OCI-LY1 (cell line): ENCODE measurements at regions not wholly inside any gene's neighbourhood (a gene's known extent, or its start where the extent isn't known, plus 50 kb on each side); places are given as distances from the start of the nearest gene placed in this dataset.
A peak's percentile ranks its signal among the peaks of the same experiment; 100 is the strongest.

Experiments
- H2AFZ ChIP-seq: fragments of 200-600 bp; sonication (generic), shearing (Covaris generic); 2 replicates; pipeline ENCODE4 v1.6.0; 2014; ENCODE audit warnings: antibody characterized with exemption, mild to moderate bottlenecking, low read length
- H3F3A ChIP-seq: fragments of 200-600 bp; sonication (generic), shearing (Covaris generic); 2 replicates; pipeline ENCODE4 v1.6.0; 2014; ENCODE audit warnings: mild to moderate bottlenecking, antibody characterized with exemption, low read length, moderate library complexity; ENCODE audit not compliant: insufficient read depth
- H3K27ac ChIP-seq: fragments of 200-600 bp; sonication (generic); 2 replicates; pipeline ENCODE4 v1.5.1; 2014; ENCODE audit warnings: low read length, mixed run types, mild to moderate bottlenecking, low read depth; ENCODE audit not compliant: poor library complexity, severe bottlenecking
- H3K27me3 ChIP-seq: fragments of 200-600 bp; sonication (generic); 2 replicates; pipeline ENCODE4 v1.6.0; 2014; ENCODE audit warnings: antibody characterized with exemption, mild to moderate bottlenecking, low read length, moderate library complexity; ENCODE audit not compliant: insufficient read depth
- H3K36me3 ChIP-seq: fragments of 200-600 bp; sonication (generic); 2 replicates; pipeline ENCODE4 v1.6.1; 2014; ENCODE audit warnings: mild to moderate bottlenecking, antibody characterized with exemption, low read length, moderate library complexity, mixed read lengths; ENCODE audit not compliant: insufficient read depth
- H3K4me1 ChIP-seq: fragments of 200-600 bp; sonication (generic); 2 replicates; pipeline ENCODE4 v1.5.1; 2014; ENCODE audit warnings: mild to moderate bottlenecking, low read length, moderate library complexity; ENCODE audit not compliant: insufficient read depth, severe bottlenecking
- H3K4me2 ChIP-seq: fragments of 200-600 bp; sonication (generic), shearing (Covaris generic); 2 replicates; pipeline ENCODE4 v1.6.1; 2014; ENCODE audit warnings: low read length
- H3K4me3 ChIP-seq: fragments of 200-600 bp; sonication (generic); 2 replicates; pipeline ENCODE4 v1.5.1; 2014; ENCODE audit warnings: low read length, low read depth, mild to moderate bottlenecking, mixed read lengths; ENCODE audit not compliant: poor library complexity, severe bottlenecking
- H3K79me2 ChIP-seq: fragments of 200-600 bp; shearing (Covaris generic); 2 replicates; pipeline ENCODE4 v1.6.1; 2016; ENCODE audit warnings: mixed run types, low read length, mixed read lengths; ENCODE audit not compliant: insufficient read depth
- H3K9ac ChIP-seq: fragments of 200-600 bp; sonication (generic), shearing (Covaris generic); 2 replicates; pipeline ENCODE4 v1.6.1; 2014; ENCODE audit warnings: mild to moderate bottlenecking, low read length, mixed read lengths
- H3K9me2 ChIP-seq: fragments of 200-600 bp; sonication (generic), shearing (Covaris generic); 2 replicates; pipeline ENCODE4 v1.6.1; 2014; ENCODE audit warnings: low read depth, mild to moderate bottlenecking, low read length, mixed read lengths
- H3K9me3 ChIP-seq: fragments of 200-600 bp; shearing (Covaris generic); 2 replicates; pipeline ENCODE4 v1.6.1; 2014; ENCODE audit warnings: low read length, mixed read lengths
- H4K20me1 ChIP-seq: fragments of 200-600 bp; sonication (generic), shearing (Covaris generic); 2 replicates; pipeline ENCODE4 v1.6.0; 2016; ENCODE audit warnings: mild to moderate bottlenecking, low read length; ENCODE audit not compliant: insufficient read depth
- EZH2 ChIP-seq: fragments of 200-600 bp; sonication (generic), shearing (Covaris generic); IDR thresholded peaks from 2 replicates; pipeline ENCODE4 v1.8.0; 2017; ENCODE audit warnings: borderline replicate concordance, mixed run types, mild to moderate bottlenecking, antibody characterized with exemption, low read length, moderate library complexity, mixed read lengths
- TF ChIP-seq, protein P1 (sequence below): fragments of 200-600 bp; sonication (generic), shearing (Covaris generic); IDR thresholded peaks from 2 replicates; pipeline ENCODE4 v1.5.1; 2017; ENCODE audit warnings: mild to moderate bottlenecking, antibody characterized with exemption, low read length, moderate library complexity, mixed read lengths

DNA sequence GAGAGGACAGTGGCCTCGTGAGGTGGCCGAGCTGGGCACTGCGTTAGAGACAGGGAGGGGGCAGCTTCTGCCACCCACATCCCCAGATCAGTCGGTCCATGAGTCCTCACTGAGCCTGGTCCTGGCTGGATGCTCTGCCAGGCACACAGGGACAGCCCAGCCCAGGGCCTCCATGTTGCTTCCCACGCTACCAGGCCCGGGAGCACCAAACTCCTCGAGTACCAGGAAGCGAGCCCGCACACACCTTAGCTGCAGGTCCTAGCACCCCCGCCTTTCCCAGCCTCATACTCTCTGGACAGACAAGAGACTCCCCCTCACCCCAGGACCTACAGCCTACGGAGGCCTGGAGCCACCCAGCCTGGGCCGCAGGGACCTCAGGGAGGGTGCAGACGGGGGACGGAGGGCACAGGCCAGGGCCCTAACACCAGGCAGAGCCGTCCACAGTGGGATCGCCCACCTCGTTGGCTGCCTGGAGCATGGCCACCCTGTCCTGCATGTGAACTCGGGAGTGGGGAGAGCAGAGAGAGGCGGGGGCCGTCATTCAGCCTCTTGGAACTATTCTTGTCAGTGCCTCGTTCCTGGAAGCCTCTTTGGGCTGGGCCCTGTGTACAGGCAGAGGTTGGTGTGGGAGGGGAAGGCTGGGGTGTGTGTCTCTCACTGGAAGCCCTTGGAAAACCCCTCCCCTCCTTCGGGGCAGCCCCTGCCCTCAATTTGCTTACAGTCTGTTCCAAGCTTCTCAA, 90.9 kb upstream of the RUNX3 start:
- Histone ChIP-seq H3K4me3 (no peak overlapping the region), H3K36me3 (no peaks in the 10 kb centered on the region), H3K9me3 (no peaks in the 10 kb centered on the region), H4K20me1 (no peaks in the 10 kb centered on the region), H3F3A (no peaks in the 10 kb centered on the region), H3K4me1 (peaks cover 52% of the 10 kb centered on the region), H3K27me3 (no peaks in the 10 kb centered on the region), H3K27ac (peak overlapping the region; percentile 97), H3K79me2 (no peaks in the 10 kb centered on the region), H3K9ac (no peak overlapping the region; the same call in 1 of the 2 replicates), H3K4me2 (no peak overlapping the region; the same call in 1 of the 2 replicates), H3K9me2 (no peaks in the 10 kb centered on the region), H2AFZ (no peak overlapping the region)
- TF ChIP-seq, protein P1, sequence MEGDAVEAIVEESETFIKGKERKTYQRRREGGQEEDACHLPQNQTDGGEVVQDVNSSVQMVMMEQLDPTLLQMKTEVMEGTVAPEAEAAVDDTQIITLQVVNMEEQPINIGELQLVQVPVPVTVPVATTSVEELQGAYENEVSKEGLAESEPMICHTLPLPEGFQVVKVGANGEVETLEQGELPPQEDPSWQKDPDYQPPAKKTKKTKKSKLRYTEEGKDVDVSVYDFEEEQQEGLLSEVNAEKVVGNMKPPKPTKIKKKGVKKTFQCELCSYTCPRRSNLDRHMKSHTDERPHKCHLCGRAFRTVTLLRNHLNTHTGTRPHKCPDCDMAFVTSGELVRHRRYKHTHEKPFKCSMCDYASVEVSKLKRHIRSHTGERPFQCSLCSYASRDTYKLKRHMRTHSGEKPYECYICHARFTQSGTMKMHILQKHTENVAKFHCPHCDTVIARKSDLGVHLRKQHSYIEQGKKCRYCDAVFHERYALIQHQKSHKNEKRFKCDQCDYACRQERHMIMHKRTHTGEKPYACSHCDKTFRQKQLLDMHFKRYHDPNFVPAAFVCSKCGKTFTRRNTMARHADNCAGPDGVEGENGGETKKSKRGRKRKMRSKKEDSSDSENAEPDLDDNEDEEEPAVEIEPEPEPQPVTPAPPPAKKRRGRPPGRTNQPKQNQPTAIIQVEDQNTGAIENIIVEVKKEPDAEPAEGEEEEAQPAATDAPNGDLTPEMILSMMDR: no peak
- TF ChIP-seq EZH2: no peak

DNA sequence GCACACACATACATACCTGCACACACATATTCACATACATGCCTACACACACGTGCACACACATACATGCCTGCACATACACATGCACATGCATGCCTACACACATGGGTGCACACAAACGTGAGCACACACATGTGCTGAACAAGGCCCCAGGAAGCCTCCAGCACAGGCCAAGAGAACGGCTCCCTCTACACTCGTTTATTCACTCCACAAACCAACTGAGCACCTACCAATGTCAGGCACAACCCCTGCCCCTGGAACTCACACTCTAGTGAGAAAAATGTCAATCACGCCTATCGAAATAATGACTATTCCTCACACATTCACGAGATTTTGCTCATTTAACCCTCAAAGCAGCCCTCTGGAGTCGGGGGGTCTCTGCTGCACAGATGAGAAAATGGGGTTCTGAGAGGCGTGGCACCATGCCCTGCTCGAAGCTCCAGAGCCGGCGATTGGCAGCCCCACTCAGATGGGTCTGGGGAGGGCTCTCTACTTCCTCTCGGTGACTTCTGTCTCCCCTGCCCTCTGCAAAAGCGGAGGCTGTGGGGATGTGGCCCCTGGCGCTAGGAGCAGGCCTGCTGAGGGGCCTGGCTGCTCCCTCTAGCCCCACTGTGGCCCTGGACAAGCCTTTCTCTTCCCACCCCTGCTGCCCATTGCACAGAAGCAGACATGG, 90.2 kb upstream of the RUNX3 start:
- Histone ChIP-seq H3F3A (no peaks in the 10 kb centered on the region), H3K9ac (no peak overlapping the region; the same call in 1 of the 2 replicates), H4K20me1 (no peaks in the 10 kb centered on the region), H3K27ac (peak overlapping the region; percentile 97), H2AFZ (no peak overlapping the region), H3K36me3 (no peaks in the 10 kb centered on the region), H3K4me2 (no peak overlapping the region; the same call in 1 of the 2 replicates), H3K9me3 (no peaks in the 10 kb centered on the region), H3K79me2 (no peaks in the 10 kb centered on the region), H3K4me3 (no peak overlapping the region), H3K27me3 (no peaks in the 10 kb centered on the region), H3K9me2 (no peaks in the 10 kb centered on the region), H3K4me1 (peaks cover 52% of the 10 kb centered on the region)
- no peak for TF ChIP-seq EZH2
- TF ChIP-seq, protein P1: no peak

DNA sequence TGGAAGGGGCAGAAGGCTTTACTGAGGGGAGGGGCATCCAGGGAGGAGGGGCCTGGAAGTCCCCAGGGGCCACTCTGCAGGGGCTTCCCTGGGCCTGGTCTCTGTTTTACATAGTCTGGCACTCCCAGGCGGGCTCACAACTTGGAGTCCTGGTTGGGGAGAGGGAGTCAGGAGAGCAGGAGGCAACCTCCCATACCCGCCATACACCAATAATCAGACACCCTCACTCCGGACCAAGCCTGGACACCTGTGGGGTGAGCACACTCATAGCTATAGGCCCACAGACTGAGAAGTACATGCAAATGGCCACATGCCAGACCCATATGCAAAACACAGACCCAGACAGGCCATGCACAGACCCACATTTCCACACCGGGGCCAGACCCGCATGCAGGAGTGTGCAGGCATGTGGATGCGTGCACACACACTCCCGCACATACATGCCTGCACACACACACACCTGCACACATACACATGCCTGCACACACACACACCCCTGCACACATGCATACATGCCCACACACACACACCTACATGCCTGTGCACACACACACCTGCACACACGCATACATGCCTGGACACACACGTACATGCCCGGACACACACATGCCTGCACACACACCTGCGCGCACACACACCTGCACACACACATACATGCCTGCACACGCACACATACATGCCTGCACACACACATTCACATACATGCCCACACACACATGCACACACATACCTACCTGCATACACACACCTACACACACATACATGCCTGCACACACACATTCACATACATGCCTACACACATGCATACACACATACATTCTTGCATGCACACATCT, 89.5 kb upstream of the RUNX3 start:
- peak overlapping the region; percentile 59 for H3K4me2 ChIP-seq
- no peaks in the 10 kb centered on the region for H3K9me2 ChIP-seq
- no peaks in the 10 kb centered on the region for H3K9me3 ChIP-seq
- H3K79me2 ChIP-seq: no peaks in the 10 kb centered on the region
- TF ChIP-seq, protein P1: no peak
- no peak for TF ChIP-seq EZH2
- no peaks in the 10 kb centered on the region for H3K27me3 ChIP-seq
- H3K4me1 ChIP-seq: peaks cover 52% of the 10 kb centered on the region
- peak overlapping the region; percentile 19 for H3K4me3 ChIP-seq
- peak overlapping the region; percentile 36; the same call in 1 of the 2 replicates for H3K9ac ChIP-seq
- no peaks in the 10 kb centered on the region for H3F3A ChIP-seq
- peak overlapping the region; percentile 97 for H3K27ac ChIP-seq
- H3K36me3 ChIP-seq: no peaks in the 10 kb centered on the region
- no peak overlapping the region for H2AFZ ChIP-seq
- no peaks in the 10 kb centered on the region for H4K20me1 ChIP-seq
